ENCODE measurements at regions not wholly inside any gene's neighbourhood (a gene's known extent, or its start where the extent isn't known, plus 50 kb on each side); places are given as distances from the start of the nearest gene placed in this dataset.

GRCh38 chr11:81825346-81825745, 908.3 kb downstream of the FAM181B start:
- in situ Hi-C loops (cut with HindIII; ENCODE audit: low pct_unique_long_range_greater_than_20kb, low sequenced_read_pairs) (no loop called here), intact Hi-C loops (cut with micrococcal nuclease; ENCODE audit: unreplicated experiment) (no loop called here)
- H3K9me3 ChIP-seq (ENCODE audit: control insufficient read depth, insufficient read depth, low read depth, low read length): no peaks in the 10 kb centered on the region
- no TSS peak for BruUV-seq (replicated peaks)
- no peaks in the 10 kb centered on the region for H3K4me1 ChIP-seq (ENCODE audit: control insufficient read depth, insufficient read depth, low read length)
- no peak overlapping the region for H3K27ac ChIP-seq (ENCODE audit: low read length)
- H3K27me3 ChIP-seq (ENCODE audit: control insufficient read depth, insufficient read depth, low read length): no peaks in the 10 kb centered on the region
- ChIA-PET CTCF (no interaction called here), POLR2A (no interaction called here)
- no peak overlapping the region for H3K4me3 ChIP-seq (ENCODE audit: low read depth in 2 of 2, low read length in 2 of 2)
- no peaks in the 10 kb centered on the region for H3K36me3 ChIP-seq (ENCODE audit: control insufficient read depth, insufficient read depth, low read length)
- ATAC-seq (no peak), DNase-seq (ENCODE audit: low read depth, low spot score) (no peak)
- TF ChIP-seq REST (IDR thresholded peaks at IDR 0.05; ENCODE audit: insufficient read depth in 1 of 2, low read depth in 2 of 2, low read length in 1 of 2) (no peak), POLR2AphosphoS5 (IDR thresholded peaks at IDR 0.05; ENCODE audit: low read depth, low read length) (no peak), SIN3A (IDR thresholded peaks at IDR 0.05; ENCODE audit: borderline replicate concordance, insufficient read depth, low read depth, low read length) (no peak), TCF7L2 (IDR thresholded peaks at IDR 0.05; ENCODE audit: low read depth, low read length) (no peak), CTCF (IDR thresholded peaks at IDR 0.05) (no peak)

- CTCF ChIA-PET: no interaction called here
- H3K4me1 ChIP-seq (ENCODE audit: control insufficient read depth, insufficient read depth, low read length): no peaks in the 10 kb centered on the region
- BruUV-seq (replicated peaks): no TSS peak
- DNase-seq (ENCODE audit: low read depth, low spot score): no peak
- H3K27me3 ChIP-seq (ENCODE audit: control insufficient read depth, insufficient read depth, low read length): no peaks in the 10 kb centered on the region
- no peak overlapping the region for H3K4me3 ChIP-seq (ENCODE audit: low read depth in 2 of 2, low read length in 2 of 2)
- no peak for TF ChIP-seq REST (IDR thresholded peaks at IDR 0.05; ENCODE audit: insufficient read depth in 1 of 2, low read depth in 2 of 2, low read length in 1 of 2)
- no peak for TF ChIP-seq POLR2AphosphoS5 (IDR thresholded peaks at IDR 0.05; ENCODE audit: low read depth, low read length)
- no peak for TF ChIP-seq SIN3A (IDR thresholded peaks at IDR 0.05; ENCODE audit: borderline replicate concordance, insufficient read depth, low read depth, low read length)
- no peak for TF ChIP-seq TCF7L2 (IDR thresholded peaks at IDR 0.05; ENCODE audit: low read depth, low read length)
- no peak for TF ChIP-seq CTCF (IDR thresholded peaks at IDR 0.05)
- POLR2A ChIA-PET: no interaction called here
- H3K27ac ChIP-seq (ENCODE audit: low read length): no peak overlapping the region
- intact Hi-C loops (cut with micrococcal nuclease; ENCODE audit: unreplicated experiment): no loop called here
- no peaks in the 10 kb centered on the region for H3K36me3 ChIP-seq (ENCODE audit: control insufficient read depth, insufficient read depth, low read length)
- in situ Hi-C loops (cut with HindIII; ENCODE audit: low pct_unique_long_range_greater_than_20kb, low sequenced_read_pairs): no loop called here
- no peak for ATAC-seq
- H3K9me3 ChIP-seq (ENCODE audit: control insufficient read depth, insufficient read depth, low read depth, low read length): no peaks in the 10 kb centered on the region
Observed at GRCh38 chr11:81819462-81819861, 914.2 kb downstream of the FAM181B start.

Data from Panc1 (cell line).